HCT116 (cell line): ENCODE measurements at regions not wholly inside any gene's neighbourhood (a gene's known extent, or its start where the extent isn't known, plus 50 kb on each side); places are given as distances from the start of the nearest gene placed in this dataset.

Experiments used
- ATAC-seq: fragments of 200-7000 bp; cut with Tn5 transposase; 2 replicates; pipeline ENCODE4 v1.9.1; 2020; ENCODE audit warnings: mild to moderate bottlenecking, moderate library complexity
- BruUV-seq: library from RNA; stranded (reverse); fragments of 400-500 nt; replicated peaks from 2 replicates; lab custom pipeline; 2021; lab: Mats Ljungman, UMichigan
- CTCF ChIA-PET: fragments of 300-600 bp; sonication (Branson Sonifier 250); formaldehyde crosslinking; loops from one replicate; lab custom pipeline; 2021; ENCODE audit warnings: antibody characterized with exemption; lab: Charles Lee
- POLR2A ChIA-PET: fragments of 300-600, 350-600 bp; sonication (Branson Sonifier 250); formaldehyde crosslinking; loops from one replicate; lab custom pipeline; 2021; ENCODE audit warnings: antibody characterized with exemption; lab: Charles Lee
- RAD21 ChIA-PET, 2 experiments: fragments of 300-600 bp; sonication (Branson Sonifier 250); formaldehyde crosslinking; loops; one replicate each; lab custom pipeline; 2023; ENCODE audit warnings: low total read pairs in 2 of 2; ENCODE audit not compliant: uncharacterized antibody in 2 of 2, unreplicated experiment in 2 of 2, low non-redundant PET in 1 of 2; lab: Charles Lee
- DNase-seq: peaks from one replicate; pipeline ENCODE4 v3.0.0-alpha.2; 2010; ENCODE audit warnings: low read depth, low spot score
- H2AFZ ChIP-seq: fragments of 200-600 bp; shearing (Covaris generic), sonication (generic); 2 replicates; pipeline ENCODE4 v1.6.1; 2017; ENCODE audit warnings: low read depth, mixed run types, mixed read lengths, antibody characterized with exemption, low read length; ENCODE audit not compliant: poor library complexity, severe bottlenecking
- H3K27ac ChIP-seq: 2 replicates; pipeline ENCODE4 v1.5.1; 2012; ENCODE audit warnings: low read depth, low read length
- H3K27me3 ChIP-seq: fragments of 200-600 bp; sonication (generic); 2 replicates; pipeline ENCODE4 v1.6.1; 2016; ENCODE audit warnings: mixed run types, low read length, mixed read lengths; ENCODE audit not compliant: insufficient read depth
- H3K36me3 ChIP-seq, 2 experiments: fragments of 200-500 bp in 1 of 2; fragments of 200-600 bp in 1 of 2; sonication (Bioruptor generic) in 1 of 2; sonication (generic) in 1 of 2; 2 replicates each; pipeline versions ENCODE4 v1.5.1 to v1.6.1; 2014 to 2016; ENCODE audit warnings: low read length in 2 of 2, inconsistent platforms in 1 of 2, mixed read lengths in 1 of 2, mixed run types in 1 of 2; ENCODE audit not compliant: insufficient read depth in 2 of 2, control insufficient read depth in 1 of 2
- H3K4me1 ChIP-seq, 2 experiments: fragments of 200-600 bp in 1 of 2; sonication (generic) in 1 of 2; 2 replicates each; pipeline versions ENCODE4 v1.5.1 to v1.6.1; 2012 to 2017; ENCODE audit warnings: low read length in 2 of 2, inconsistent platforms in 1 of 2, mild to moderate bottlenecking in 1 of 2, mixed read lengths in 1 of 2, mixed run types in 1 of 2, moderate library complexity in 1 of 2; ENCODE audit not compliant: insufficient read depth in 2 of 2, control insufficient read depth in 1 of 2
- H3K4me2 ChIP-seq: fragments of 200-600 bp; sonication (generic); 2 replicates; pipeline ENCODE4 v1.6.1; 2017; ENCODE audit warnings: mixed run types, low read length, mixed read lengths
- H3K4me3 ChIP-seq, 2 experiments: fragments of 200-600 bp in 1 of 2; sonication (generic) in 1 of 2; replicated peaks in 1 of 2; 2 replicates each; pipeline ENCODE4 v1.5.1; 2011 to 2016; ENCODE audit warnings: low read length in 2 of 2, control low read depth in 1 of 2, low read depth in 1 of 2, mild to moderate bottlenecking in 1 of 2, mixed read lengths in 1 of 2, mixed run types in 1 of 2
- H3K79me2 ChIP-seq: fragments of 200-600 bp; sonication (generic); 2 replicates; pipeline ENCODE4 v1.6.1; 2017; ENCODE audit warnings: mild to moderate bottlenecking, mixed run types, low read length, moderate library complexity, mixed read lengths; ENCODE audit not compliant: insufficient read depth
- H3K9ac ChIP-seq: fragments of 200-600 bp; sonication (generic); 2 replicates; pipeline ENCODE4 v1.6.1; 2016; ENCODE audit warnings: low read length, mixed read lengths
- H3K9me2 ChIP-seq: fragments of 200-600 bp; sonication (generic), shearing (Covaris generic); 2 replicates; pipeline ENCODE4 v1.6.1; 2017; ENCODE audit warnings: mixed run types, mild to moderate bottlenecking, moderate library complexity; ENCODE audit not compliant: insufficient read depth
- H3K9me3 ChIP-seq, 2 experiments: fragments of 200-500 bp in 1 of 2; fragments of 200-600 bp in 1 of 2; sonication (Bioruptor generic) in 1 of 2; sonication (generic) in 1 of 2; 2 replicates each; pipeline ENCODE4 v1.6.1; 2014 to 2017; ENCODE audit warnings: low read length in 2 of 2, mixed read lengths in 2 of 2, inconsistent platforms in 1 of 2, low read depth in 1 of 2, mild to moderate bottlenecking in 1 of 2, mixed run types in 1 of 2, moderate library complexity in 1 of 2; ENCODE audit not compliant: control insufficient read depth in 1 of 2, insufficient read depth in 1 of 2
- H4K20me1 ChIP-seq: fragments of 200-600 bp; sonication (generic), shearing (Covaris generic); 2 replicates; pipeline ENCODE4 v1.6.1; 2017; ENCODE audit warnings: mixed run types, mild to moderate bottlenecking, moderate library complexity; ENCODE audit not compliant: insufficient read depth
- FOSL1 ChIP-seq: IDR thresholded peaks from 2 replicates; pipeline ENCODE4 v1.6.1; 2012; ENCODE audit warnings: low read depth
- JUND ChIP-seq: IDR thresholded peaks from 2 replicates; pipeline ENCODE4 v1.6.1; 2012
- POLR2A ChIP-seq: IDR thresholded peaks from 2 replicates; pipeline ENCODE4 v1.7.0; 2011; ENCODE audit warnings: borderline replicate concordance; ENCODE audit not compliant: insufficient read depth, insufficient read length; ENCODE audit errors: extremely low read depth
- REST ChIP-seq: IDR thresholded peaks from 2 replicates; pipeline ENCODE4 v1.6.1; 2012; ENCODE audit warnings: low read depth
- SIN3A ChIP-seq: IDR thresholded peaks from 2 replicates; pipeline ENCODE4 v1.6.1; 2012; ENCODE audit warnings: low read depth
- SP1 ChIP-seq: IDR thresholded peaks from 2 replicates; pipeline ENCODE4 v1.6.1; 2012; ENCODE audit warnings: low read depth
- YY1 ChIP-seq: IDR thresholded peaks from 2 replicates; pipeline ENCODE4 v1.6.1; 2011; ENCODE audit warnings: low read length, low read depth, moderate library complexity, mild to moderate bottlenecking; ENCODE audit not compliant: insufficient replicate concordance; ENCODE audit errors: extremely low read depth
- ZNF274 ChIP-seq: fragments of 200-500 bp; sonication (Bioruptor generic); IDR thresholded peaks from 2 replicates; pipeline ENCODE4 v1.6.1; 2014; ENCODE audit warnings: mild to moderate bottlenecking, low read depth, low read length, inconsistent platforms
- intact Hi-C: fragments of 100-400 bp; cut with micrococcal nuclease; formaldehyde crosslinking; loops from 2 replicates; pipeline ENCODE4 v1.10.0; 2022

DNA sequence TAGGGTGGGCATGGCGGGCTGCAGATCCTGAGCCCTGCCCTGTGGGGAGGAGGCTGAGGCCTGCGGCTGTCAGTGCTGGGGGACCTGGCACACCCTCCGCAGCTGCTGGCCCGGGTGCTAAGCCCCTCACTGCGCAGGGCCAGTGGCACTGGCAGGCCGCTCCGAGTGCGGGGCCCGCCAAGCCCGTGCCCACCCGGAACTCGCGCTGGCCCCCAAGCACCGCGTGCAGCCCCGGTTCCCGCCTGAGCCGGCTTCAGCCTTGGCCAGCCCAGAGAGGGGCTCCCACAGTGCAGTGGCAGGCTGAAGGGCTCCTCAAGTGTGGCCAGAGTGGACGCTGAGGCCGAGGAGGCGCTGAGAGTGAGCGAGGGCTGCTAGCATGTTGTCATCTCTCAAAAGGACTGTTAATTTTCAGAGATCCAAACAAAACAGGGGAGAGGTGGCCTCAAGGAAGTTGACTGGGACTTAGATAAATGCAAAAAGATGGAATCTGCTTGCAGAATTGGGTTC, 74.5 kb upstream of the RBM24 start (continued):
- TF ChIP-seq ZNF274: no peak
- no peak for TF ChIP-seq JUND

GRCh38 chr6:17207281-17207680, 73.9 kb upstream of the RBM24 start:
- Histone ChIP-seq H3K27ac (no peak overlapping the region), H3K79me2 (no peaks in the 10 kb centered on the region), H3K4me2 (no peak overlapping the region), H3K4me1 (no peaks in the 10 kb centered on the region), H3K27me3 (no peaks in the 10 kb centered on the region), H3K4me3 (no peak overlapping the region), H3K9me2 (no peaks in the 10 kb centered on the region), H4K20me1 (no peaks in the 10 kb centered on the region), H3K9me3 (no peaks in the 10 kb centered on the region), H3K36me3 (no peaks in the 10 kb centered on the region), H3K9ac (no peak overlapping the region), H2AFZ (no peak overlapping the region)
- ATAC-seq (no peak), DNase-seq (no peak)
- RAD21 ChIA-PET: no interaction called here
- intact Hi-C loops: no loop called here
- TF ChIP-seq POLR2A (no peak), SP1 (no peak), ZNF274 (no peak), FOSL1 (no peak), YY1 (no peak), SIN3A (no peak), REST (no peak)
- CTCF ChIA-PET: no interaction called here
- POLR2A ChIA-PET: no interaction called here
- BruUV-seq: no TSS peak
